SU-DHL-6 (cell line): ENCODE measurements at regions not wholly inside any gene's neighbourhood (a gene's known extent, or its start where the extent isn't known, plus 50 kb on each side); places are given as distances from the start of the nearest gene placed in this dataset.

ENCODE experiments used
- H2AFZ ChIP-seq: fragments of 200-600 bp; sonication (generic); 2 replicates; pipeline ENCODE4 v1.6.1; 2014; ENCODE audit warnings: low read depth, mild to moderate bottlenecking, moderate library complexity, mixed read lengths, antibody characterized with exemption, low read length; ENCODE audit not compliant: severe bottlenecking
- H3F3A ChIP-seq: fragments of 200-600 bp; shearing (Covaris generic); 2 replicates; pipeline ENCODE4 v1.6.0; 2016; ENCODE audit warnings: antibody characterized with exemption, mild to moderate bottlenecking; ENCODE audit not compliant: insufficient read depth
- H3K27ac ChIP-seq: fragments of 200-600 bp; sonication (generic); 2 replicates; pipeline ENCODE4 v1.5.1; 2016; ENCODE audit warnings: low read depth, mild to moderate bottlenecking, low read length, moderate library complexity, mixed read lengths
- H3K27me3 ChIP-seq: fragments of 200-600 bp; sonication (generic), shearing (Covaris generic); 2 replicates; pipeline ENCODE4 v1.6.0; 2014; ENCODE audit warnings: mild to moderate bottlenecking, low read length
- H3K36me3 ChIP-seq: fragments of 200-600 bp; sonication (generic); 2 replicates; pipeline ENCODE4 v1.6.1; 2014; ENCODE audit warnings: mild to moderate bottlenecking, low read length, mixed read lengths
- H3K4me2 ChIP-seq: fragments of 300-600, 200-600 bp; shearing (Covaris generic), sonication (generic); 2 replicates; pipeline ENCODE4 v1.6.0; 2014; ENCODE audit warnings: low read length, low read depth, mild to moderate bottlenecking; ENCODE audit not compliant: poor library complexity, severe bottlenecking
- H3K4me3 ChIP-seq: fragments of 200-600 bp; sonication (generic); 2 replicates; pipeline ENCODE4 v1.5.1; 2014; ENCODE audit warnings: antibody characterized with exemption, low read length, mild to moderate bottlenecking, mixed read lengths; ENCODE audit not compliant: insufficient read depth, poor library complexity, severe bottlenecking
- H3K79me2 ChIP-seq: fragments of 200-600 bp; sonication (generic); 2 replicates; pipeline ENCODE4 v1.6.1; 2014; ENCODE audit warnings: mild to moderate bottlenecking, low read length, moderate library complexity; ENCODE audit not compliant: insufficient read depth
- H3K9ac ChIP-seq: fragments of 200-600 bp; sonication (generic); 2 replicates; pipeline ENCODE4 v1.7.0; 2014; ENCODE audit warnings: mild to moderate bottlenecking, low read length
- H3K9me2 ChIP-seq: fragments of 200-600 bp; sonication (generic); replicated peaks from 2 replicates; pipeline ENCODE4 v1.6.1; 2014; ENCODE audit warnings: low read length; ENCODE audit not compliant: insufficient read depth
- H3K9me3 ChIP-seq: fragments of 200-600 bp; sonication (generic); 2 replicates; pipeline ENCODE4 v1.6.1; 2014; ENCODE audit warnings: low read length, mixed read lengths; ENCODE audit not compliant: insufficient read depth
- H4K20me1 ChIP-seq: fragments of 200-600 bp; sonication (generic); 2 replicates; pipeline ENCODE4 v1.6.1; 2014; ENCODE audit warnings: low read depth, mild to moderate bottlenecking, antibody characterized with exemption, low read length, moderate library complexity, mixed read lengths
- EZH2phosphoT487 ChIP-seq: fragments of 200-600 bp; sonication (generic), shearing (Covaris generic); conservative IDR thresholded peaks from 2 replicates; pipeline ENCODE4 v1.6.1; 2018; ENCODE audit warnings: mild to moderate bottlenecking, antibody characterized with exemption, low read length, moderate library complexity, mixed read lengths
- TF ChIP-seq, protein P1 (sequence below): fragments of 200-600 bp; sonication (generic); IDR thresholded peaks from one replicate; pipeline ENCODE4 v1.5.1; 2017; ENCODE audit warnings: antibody characterized with exemption, mild to moderate bottlenecking, low read length, moderate library complexity; ENCODE audit not compliant: insufficient read depth, poor library complexity, severe bottlenecking

DNA sequence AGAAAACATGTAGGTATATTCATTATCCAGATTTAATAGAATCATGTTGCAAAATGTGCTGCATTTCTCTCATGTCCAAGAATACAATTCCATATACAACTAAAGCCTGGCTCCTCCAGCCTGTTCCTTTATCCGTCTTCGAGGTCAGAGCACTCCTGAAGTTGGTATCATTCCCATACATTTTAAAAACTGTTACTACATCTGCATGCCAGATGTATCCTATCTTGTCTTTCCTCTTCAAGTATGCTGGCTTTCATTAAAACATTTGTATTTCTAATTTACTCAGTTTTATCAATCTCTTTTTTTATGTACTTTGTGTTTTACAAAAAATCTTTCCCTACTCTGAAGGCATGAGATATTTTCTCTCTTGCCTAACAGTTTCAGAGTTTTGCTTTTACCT is 536.6 kb upstream of the USP24 start:
- no peaks in the 10 kb centered on the region; the same call in 1 of the 2 replicates for H3K9me2 ChIP-seq
- no peak overlapping the region for H2AFZ ChIP-seq
- no peaks in the 10 kb centered on the region for H3K36me3 ChIP-seq
- no peaks in the 10 kb centered on the region for H3F3A ChIP-seq
- no peaks in the 10 kb centered on the region for H3K79me2 ChIP-seq
- no peaks in the 10 kb centered on the region for H3K27me3 ChIP-seq
- TF ChIP-seq, protein P1, sequence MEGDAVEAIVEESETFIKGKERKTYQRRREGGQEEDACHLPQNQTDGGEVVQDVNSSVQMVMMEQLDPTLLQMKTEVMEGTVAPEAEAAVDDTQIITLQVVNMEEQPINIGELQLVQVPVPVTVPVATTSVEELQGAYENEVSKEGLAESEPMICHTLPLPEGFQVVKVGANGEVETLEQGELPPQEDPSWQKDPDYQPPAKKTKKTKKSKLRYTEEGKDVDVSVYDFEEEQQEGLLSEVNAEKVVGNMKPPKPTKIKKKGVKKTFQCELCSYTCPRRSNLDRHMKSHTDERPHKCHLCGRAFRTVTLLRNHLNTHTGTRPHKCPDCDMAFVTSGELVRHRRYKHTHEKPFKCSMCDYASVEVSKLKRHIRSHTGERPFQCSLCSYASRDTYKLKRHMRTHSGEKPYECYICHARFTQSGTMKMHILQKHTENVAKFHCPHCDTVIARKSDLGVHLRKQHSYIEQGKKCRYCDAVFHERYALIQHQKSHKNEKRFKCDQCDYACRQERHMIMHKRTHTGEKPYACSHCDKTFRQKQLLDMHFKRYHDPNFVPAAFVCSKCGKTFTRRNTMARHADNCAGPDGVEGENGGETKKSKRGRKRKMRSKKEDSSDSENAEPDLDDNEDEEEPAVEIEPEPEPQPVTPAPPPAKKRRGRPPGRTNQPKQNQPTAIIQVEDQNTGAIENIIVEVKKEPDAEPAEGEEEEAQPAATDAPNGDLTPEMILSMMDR: no peak
- no peak for TF ChIP-seq EZH2phosphoT487
- H3K27ac ChIP-seq: no peak overlapping the region
- H4K20me1 ChIP-seq: no peaks in the 10 kb centered on the region
- no peaks in the 10 kb centered on the region for H3K9me3 ChIP-seq
- no peak overlapping the region for H3K9ac ChIP-seq
- no peak overlapping the region for H3K4me2 ChIP-seq
- H3K4me3 ChIP-seq: no peak overlapping the region

DNA sequence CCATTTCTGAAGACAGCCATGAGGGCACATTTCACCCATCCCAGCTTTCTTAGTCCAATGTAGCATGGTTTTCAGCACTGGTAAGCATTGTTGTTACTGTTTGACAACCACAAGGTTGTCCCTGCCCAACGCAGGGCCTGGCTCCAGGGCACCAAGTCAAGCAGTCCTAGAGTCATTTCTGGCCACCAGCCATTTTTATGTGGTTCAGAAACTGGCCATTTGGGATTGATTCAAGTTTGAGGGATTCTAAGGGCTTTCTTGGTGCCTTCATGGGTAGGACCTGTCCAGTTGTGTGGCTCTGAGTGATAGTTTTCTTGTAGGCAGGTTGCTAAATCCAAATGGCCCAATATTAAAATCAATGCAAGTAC is 535.4 kb upstream of the USP24 start:
- Histone ChIP-seq H3F3A (no peaks in the 10 kb centered on the region), H3K27me3 (no peaks in the 10 kb centered on the region), H3K9me2 (no peaks in the 10 kb centered on the region; the same call in 1 of the 2 replicates), H3K36me3 (no peaks in the 10 kb centered on the region), H2AFZ (no peak overlapping the region), H3K27ac (no peak overlapping the region), H3K4me3 (no peak overlapping the region), H3K79me2 (no peaks in the 10 kb centered on the region), H3K4me2 (no peak overlapping the region), H3K9me3 (no peaks in the 10 kb centered on the region), H4K20me1 (no peaks in the 10 kb centered on the region), H3K9ac (no peak overlapping the region)
- TF ChIP-seq, protein P1: no peak
- no peak for TF ChIP-seq EZH2phosphoT487

DNA sequence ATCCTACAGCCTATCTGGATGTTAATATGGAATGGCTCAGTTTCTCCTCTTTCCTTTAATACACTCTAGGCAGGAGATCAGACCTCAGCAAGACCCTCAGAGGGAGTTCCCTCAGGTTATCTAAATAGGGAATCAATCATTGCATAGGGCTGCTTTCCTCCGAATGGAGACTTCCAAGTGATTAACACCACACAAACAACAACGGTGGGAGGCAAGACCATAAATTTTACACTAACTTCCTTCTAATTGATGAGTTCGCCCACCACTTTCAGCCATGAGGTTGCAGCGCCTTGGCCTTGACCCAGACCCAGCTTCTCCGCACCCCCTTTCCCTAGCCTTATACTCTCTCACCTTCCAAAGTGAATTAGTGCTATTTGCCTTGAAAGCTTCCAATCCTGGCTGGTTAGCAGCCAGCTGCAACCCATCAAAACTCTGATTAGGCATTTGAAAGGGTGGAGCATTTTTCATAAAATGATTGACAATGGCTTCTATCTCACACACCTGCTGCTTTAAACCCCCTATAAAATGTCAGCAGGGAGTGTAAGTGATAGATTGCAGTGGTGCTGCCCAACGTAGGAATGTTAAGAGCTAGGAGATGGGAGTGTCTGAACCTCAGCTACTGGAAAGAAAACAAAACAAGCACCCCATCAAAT is 534.9 kb upstream of the USP24 start:
- no peak for TF ChIP-seq EZH2phosphoT487
- TF ChIP-seq, protein P1: no peak
- Histone ChIP-seq H3K36me3 (no peaks in the 10 kb centered on the region), H4K20me1 (no peaks in the 10 kb centered on the region), H3K79me2 (no peaks in the 10 kb centered on the region), H3K9me2 (no peaks in the 10 kb centered on the region), H3F3A (no peaks in the 10 kb centered on the region), H3K9me3 (no peaks in the 10 kb centered on the region), H3K27me3 (no peaks in the 10 kb centered on the region), H2AFZ (no peak overlapping the region), H3K4me2 (no peak overlapping the region), H3K4me3 (no peak overlapping the region), H3K9ac (no peak overlapping the region), H3K27ac (no peak overlapping the region)
